ENCODE measurements at regions not wholly inside any gene's neighbourhood (a gene's known extent, or its start where the extent isn't known, plus 50 kb on each side); places are given as distances from the start of the nearest gene placed in this dataset.

- ATAC-seq (ENCODE audit: poor library complexity) (no peak), DNase-seq (no peak)
- intact Hi-C loops (cut with DNase I) = no loop called here
These were observed 185.2 kb upstream of the TBX3 start for GRCh38 chr12:114868995-114869834.

GRCh38 chr12:114866331-114866730 is 182.4 kb upstream of the TBX3 start:
- intact Hi-C loops (cut with DNase I) = no loop called here
- ATAC-seq (ENCODE audit: poor library complexity) (no peak), DNase-seq (no peak)

GRCh38 chr12:114864837-114865551 is 181.0 kb upstream of the TBX3 start:
- no peak for ATAC-seq (ENCODE audit: poor library complexity)
- intact Hi-C loops (cut with DNase I) = no loop called here
- DNase-seq = no peak

- ATAC-seq (ENCODE audit: poor library complexity) (no peak), DNase-seq (no peak)
- intact Hi-C loops (cut with DNase I) = no loop called here
These were observed 179.9 kb upstream of the TBX3 start for GRCh38 chr12:114863911-114864310.

- ATAC-seq (ENCODE audit: poor library complexity) (no peak), DNase-seq (no peak)
- intact Hi-C loops (cut with DNase I) = no loop called here
These were observed 177.0 kb upstream of the TBX3 start for GRCh38 chr12:114860969-114861368.

- intact Hi-C loops (cut with DNase I) = no loop called here
- no peak for ATAC-seq (ENCODE audit: poor library complexity)
These were observed 174.6 kb upstream of the TBX3 start for GRCh38 chr12:114858388-114859146.

GRCh38 chr12:114855678-114856077 is 171.7 kb upstream of the TBX3 start:
- intact Hi-C loops (cut with DNase I) = no loop called here
- DNase-seq (no peak), ATAC-seq (ENCODE audit: poor library complexity) (no peak)

More at GRCh38 chr12:114858388-114859146, 174.6 kb upstream of the TBX3 start:
- no peak for DNase-seq

GRCh38 chr12:114852976-114853529 is 169.1 kb upstream of the TBX3 start:
- DNase-seq (no peak), ATAC-seq (ENCODE audit: poor library complexity) (no peak)
- intact Hi-C loops (cut with DNase I) = no loop called here

GRCh38 chr12:114851981-114852380 is 168.0 kb upstream of the TBX3 start:
- no peak for ATAC-seq (ENCODE audit: poor library complexity)
- intact Hi-C loops (cut with DNase I) = no loop called here
- DNase-seq = no peak

- ATAC-seq (ENCODE audit: poor library complexity) = no peak
- DNase-seq = no peak
- intact Hi-C loops (cut with DNase I) = no loop called here
These were observed 166.8 kb upstream of the TBX3 start for GRCh38 chr12:114850661-114851275.

- intact Hi-C loops (cut with DNase I) = no loop called here
- DNase-seq (no peak), ATAC-seq (ENCODE audit: poor library complexity) (peak; percentile 81)
These were observed 164.7 kb upstream of the TBX3 start for GRCh38 chr12:114848666-114849065.

GRCh38 chr12:114847441-114848035 is 163.6 kb upstream of the TBX3 start:
- DNase-seq (no peak), ATAC-seq (ENCODE audit: poor library complexity) (no peak)
- intact Hi-C loops (cut with DNase I) = no loop called here

- intact Hi-C loops (cut with DNase I) = no loop called here
- no peak for DNase-seq
- no peak for ATAC-seq (ENCODE audit: poor library complexity)
These were observed 162.8 kb upstream of the TBX3 start for GRCh38 chr12:114846771-114847170.

- no peak for ATAC-seq (ENCODE audit: poor library complexity)
- intact Hi-C loops (cut with DNase I) = no loop called here
- DNase-seq = no peak
These were observed 157.7 kb upstream of the TBX3 start for GRCh38 chr12:114841557-114842251.

GRCh38 chr12:114838480-114838879 is 154.5 kb upstream of the TBX3 start:
- intact Hi-C loops (cut with DNase I) = no loop called here
- DNase-seq (no peak), ATAC-seq (ENCODE audit: poor library complexity) (no peak)

- DNase-seq (no peak), ATAC-seq (ENCODE audit: poor library complexity) (no peak)
- intact Hi-C loops (cut with DNase I) = no loop called here
These were observed 152.6 kb upstream of the TBX3 start for GRCh38 chr12:114836609-114837008.

GRCh38 chr12:114835031-114835430 is 151.1 kb upstream of the TBX3 start:
- ATAC-seq (ENCODE audit: poor library complexity) = no peak

GRCh38 chr12:114834621-114835020 is 150.6 kb upstream of the TBX3 start:
- ATAC-seq (ENCODE audit: poor library complexity) (no peak), DNase-seq (no peak)
- intact Hi-C loops (cut with DNase I) = no loop called here

More at GRCh38 chr12:114835031-114835430, 151.1 kb upstream of the TBX3 start:
- intact Hi-C loops (cut with DNase I) = no loop called here
- no peak for DNase-seq
